OCI-LY7 (cell line): ENCODE measurements at regions not wholly inside any gene's neighbourhood (a gene's known extent, or its start where the extent isn't known, plus 50 kb on each side); places are given as distances from the start of the nearest gene placed in this dataset.

Source experiments
- BruUV-seq: library from RNA; stranded (reverse); fragments of 400-500 nt; replicated peaks from 2 replicates; lab custom pipeline; 2021; lab: Mats Ljungman, UMichigan
- CTCF ChIA-PET: fragments of 300-600 bp; sonication (Branson Sonifier 250); formaldehyde crosslinking; loops from one replicate; lab custom pipeline; 2022; ENCODE audit warnings: antibody characterized with exemption; ENCODE audit not compliant: unreplicated experiment; lab: Charles Lee
- POLR2A ChIA-PET: fragments of 300-600 bp; sonication (Branson Sonifier 250); formaldehyde crosslinking; loops from one replicate; lab custom pipeline; 2022; ENCODE audit warnings: antibody characterized with exemption; lab: Charles Lee
- DNase-seq: peaks from one replicate; pipeline ENCODE4 v3.0.0-alpha.2; 2015; ENCODE audit warnings: low spot score
- H2AFZ ChIP-seq: fragments of 200-600 bp; sonication (generic), shearing (Covaris generic); 2 replicates; pipeline ENCODE4 v1.6.1; 2014; ENCODE audit warnings: mild to moderate bottlenecking, antibody characterized with exemption, low read length, moderate library complexity
- H3K27ac ChIP-seq: fragments of 200-600 bp; sonication (generic); 2 replicates; pipeline ENCODE4 v1.5.1; 2014; ENCODE audit warnings: mixed run types, low read depth, mild to moderate bottlenecking, moderate library complexity, low read length, inconsistent platforms; ENCODE audit not compliant: poor library complexity, severe bottlenecking
- H3K36me3 ChIP-seq: fragments of 200-600 bp; sonication (generic); 2 replicates; pipeline ENCODE4 v1.6.1; 2014; ENCODE audit warnings: mild to moderate bottlenecking, antibody characterized with exemption, low read length, moderate library complexity, mixed read lengths; ENCODE audit not compliant: insufficient read depth
- H3K4me1 ChIP-seq: fragments of 200-600 bp; sonication (generic); 2 replicates; pipeline ENCODE4 v1.5.1; 2014; ENCODE audit warnings: mild to moderate bottlenecking, low read length; ENCODE audit not compliant: insufficient read depth, poor library complexity, severe bottlenecking
- H3K4me2 ChIP-seq: fragments of 200-600 bp; sonication (generic); 2 replicates; pipeline ENCODE4 v1.6.1; 2014; ENCODE audit warnings: mild to moderate bottlenecking, low read length
- H3K4me3 ChIP-seq: fragments of 200-600 bp; sonication (generic); 2 replicates; pipeline ENCODE4 v1.5.1; 2014; ENCODE audit warnings: mild to moderate bottlenecking, low read depth, low read length; ENCODE audit not compliant: poor library complexity, severe bottlenecking
- H3K79me2 ChIP-seq: fragments of 200-600 bp; sonication (generic); 2 replicates; pipeline ENCODE4 v1.6.1; 2016; ENCODE audit warnings: low read depth, mild to moderate bottlenecking, low read length, moderate library complexity, mixed read lengths; ENCODE audit not compliant: insufficient read depth
- H3K9me2 ChIP-seq: fragments of 200-600 bp; sonication (generic); 2 replicates; pipeline ENCODE4 v1.6.1; 2016; ENCODE audit warnings: mild to moderate bottlenecking, low read length, mixed read lengths; ENCODE audit not compliant: insufficient read depth
- H3K9me3 ChIP-seq: fragments of 200-600 bp; sonication (generic); 2 replicates; pipeline ENCODE4 v1.6.1; 2014; ENCODE audit warnings: mild to moderate bottlenecking, mixed run types, low read length, mixed read lengths
- H4K20me1 ChIP-seq: fragments of 200-600 bp; sonication (generic); 2 replicates; pipeline ENCODE4 v1.6.1; 2014; ENCODE audit warnings: mild to moderate bottlenecking, antibody characterized with exemption, low read length, moderate library complexity, mixed read lengths; ENCODE audit not compliant: insufficient read depth
- EZH2phosphoT487 ChIP-seq: fragments of 200-600 bp; sonication (generic); IDR thresholded peaks from 2 replicates; pipeline ENCODE4 v1.6.1; 2018; ENCODE audit warnings: low read depth, borderline replicate concordance, mild to moderate bottlenecking, mixed run types, antibody characterized with exemption, low read length, moderate library complexity, mixed read lengths
- intact Hi-C: fragments of 100-400 bp; cut with micrococcal nuclease; formaldehyde crosslinking; loops from one replicate; pipeline ENCODE4 v1.10.0; 2022; ENCODE audit not compliant: unreplicated experiment
- TF ChIP-seq, protein P1 (sequence below): fragments of 200-600 bp; sonication (generic); conservative IDR thresholded peaks from 2 replicates; pipeline ENCODE4 v1.5.1; 2014; ENCODE audit warnings: mild to moderate bottlenecking, antibody characterized with exemption, low read length, moderate library complexity, mixed read lengths

GRCh38 chr2:138101718-138102117 is 137.4 kb downstream of the HNMT start:
- no peaks in the 10 kb centered on the region for H3K9me3 ChIP-seq
- H3K4me3 ChIP-seq, result no peak overlapping the region
- DNase-seq, result no peak
- intact Hi-C loops, result no loop called here
- no peaks in the 10 kb centered on the region for H4K20me1 ChIP-seq
- TF ChIP-seq, protein P1, sequence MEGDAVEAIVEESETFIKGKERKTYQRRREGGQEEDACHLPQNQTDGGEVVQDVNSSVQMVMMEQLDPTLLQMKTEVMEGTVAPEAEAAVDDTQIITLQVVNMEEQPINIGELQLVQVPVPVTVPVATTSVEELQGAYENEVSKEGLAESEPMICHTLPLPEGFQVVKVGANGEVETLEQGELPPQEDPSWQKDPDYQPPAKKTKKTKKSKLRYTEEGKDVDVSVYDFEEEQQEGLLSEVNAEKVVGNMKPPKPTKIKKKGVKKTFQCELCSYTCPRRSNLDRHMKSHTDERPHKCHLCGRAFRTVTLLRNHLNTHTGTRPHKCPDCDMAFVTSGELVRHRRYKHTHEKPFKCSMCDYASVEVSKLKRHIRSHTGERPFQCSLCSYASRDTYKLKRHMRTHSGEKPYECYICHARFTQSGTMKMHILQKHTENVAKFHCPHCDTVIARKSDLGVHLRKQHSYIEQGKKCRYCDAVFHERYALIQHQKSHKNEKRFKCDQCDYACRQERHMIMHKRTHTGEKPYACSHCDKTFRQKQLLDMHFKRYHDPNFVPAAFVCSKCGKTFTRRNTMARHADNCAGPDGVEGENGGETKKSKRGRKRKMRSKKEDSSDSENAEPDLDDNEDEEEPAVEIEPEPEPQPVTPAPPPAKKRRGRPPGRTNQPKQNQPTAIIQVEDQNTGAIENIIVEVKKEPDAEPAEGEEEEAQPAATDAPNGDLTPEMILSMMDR, result no peak
- TF ChIP-seq EZH2phosphoT487, result no peak
- POLR2A ChIA-PET, result no interaction called here
- H3K79me2 ChIP-seq, result no peaks in the 10 kb centered on the region
- no peaks in the 10 kb centered on the region for H3K9me2 ChIP-seq
- H3K4me1 ChIP-seq, result no peaks in the 10 kb centered on the region
- H3K4me2 ChIP-seq, result no peak overlapping the region
- CTCF ChIA-PET, result no interaction called here
- no peak overlapping the region for H2AFZ ChIP-seq
- H3K36me3 ChIP-seq, result no peaks in the 10 kb centered on the region
- no TSS peak for BruUV-seq
- H3K27ac ChIP-seq, result no peak overlapping the region

DNA sequence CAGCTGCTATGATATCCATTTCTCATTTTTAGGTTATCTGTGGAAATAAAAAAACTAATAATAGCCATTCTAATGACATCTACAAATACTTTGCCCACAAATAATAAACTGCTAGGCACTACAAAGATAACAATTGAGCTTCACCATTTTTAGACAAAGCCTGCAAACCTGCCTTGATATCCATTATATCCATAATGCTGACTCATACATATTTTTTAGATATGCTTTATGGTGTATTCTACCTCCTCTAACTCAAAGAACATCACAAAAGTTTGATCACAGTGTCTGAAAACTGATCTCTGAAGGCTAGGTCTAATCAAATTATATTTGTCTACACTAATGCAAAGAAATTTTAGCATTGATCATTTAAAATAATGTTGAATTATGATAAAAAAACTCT is 138.4 kb downstream of the HNMT start:
- no peak overlapping the region for H3K4me2 ChIP-seq
- no peaks in the 10 kb centered on the region for H3K4me1 ChIP-seq
- no TSS peak for BruUV-seq
- intact Hi-C loops, result no loop called here
- CTCF ChIA-PET, result no interaction called here
- no peaks in the 10 kb centered on the region for H3K9me3 ChIP-seq
- no peak overlapping the region for H2AFZ ChIP-seq
- POLR2A ChIA-PET, result no interaction called here
- H3K36me3 ChIP-seq, result no peaks in the 10 kb centered on the region
- no peak overlapping the region for H3K27ac ChIP-seq
- H3K9me2 ChIP-seq, result no peaks in the 10 kb centered on the region
- H3K4me3 ChIP-seq, result no peak overlapping the region
- DNase-seq, result no peak
- H3K79me2 ChIP-seq, result no peaks in the 10 kb centered on the region
- H4K20me1 ChIP-seq, result no peaks in the 10 kb centered on the region
- TF ChIP-seq EZH2phosphoT487, result no peak
- TF ChIP-seq, protein P1, result no peak

- intact Hi-C loops, result no loop called here
- no TSS peak for BruUV-seq
- ChIA-PET POLR2A (no interaction called here), CTCF (no interaction called here)
- no peak overlapping the region for H3K4me3 ChIP-seq
- no peak overlapping the region for H3K27ac ChIP-seq
- H3K9me2 ChIP-seq, result no peaks in the 10 kb centered on the region
- no peaks in the 10 kb centered on the region for H4K20me1 ChIP-seq
- H3K36me3 ChIP-seq, result no peaks in the 10 kb centered on the region
- H3K4me1 ChIP-seq, result no peaks in the 10 kb centered on the region
- no peak overlapping the region for H3K4me2 ChIP-seq
- H2AFZ ChIP-seq, result no peak overlapping the region
- no peak for DNase-seq
- no peaks in the 10 kb centered on the region for H3K79me2 ChIP-seq
- H3K9me3 ChIP-seq, result no peaks in the 10 kb centered on the region
- TF ChIP-seq, protein P1, result no peak
- no peak for TF ChIP-seq EZH2phosphoT487
These were observed 138.9 kb downstream of the HNMT start for GRCh38 chr2:138103156-138103555.
